ENCODE measurements at regions not wholly inside any gene's neighbourhood (a gene's known extent, or its start where the extent isn't known, plus 50 kb on each side); places are given as distances from the start of the nearest gene placed in this dataset.

DNA sequence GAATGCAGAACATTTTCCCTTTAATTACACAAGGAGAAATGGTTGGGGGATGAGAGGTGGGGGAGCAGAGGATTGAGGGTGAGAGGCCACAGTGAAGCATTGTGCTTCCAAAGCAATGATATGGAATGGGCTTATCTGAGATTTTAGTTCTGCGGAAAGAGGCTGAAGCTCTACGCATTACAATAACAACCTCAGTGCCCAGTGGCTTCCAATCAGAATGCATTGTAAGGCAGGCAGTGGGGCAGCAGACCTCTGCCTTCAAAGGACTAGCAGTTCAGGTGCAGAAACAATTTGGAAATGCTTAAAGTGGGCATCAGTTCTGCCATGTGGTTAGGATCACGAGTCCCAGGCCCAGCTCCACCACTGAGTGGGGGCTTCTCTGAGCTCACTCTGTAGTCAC is 251.0 kb upstream of the ZMIZ1 start:
- no peak for DNase-seq

DNA sequence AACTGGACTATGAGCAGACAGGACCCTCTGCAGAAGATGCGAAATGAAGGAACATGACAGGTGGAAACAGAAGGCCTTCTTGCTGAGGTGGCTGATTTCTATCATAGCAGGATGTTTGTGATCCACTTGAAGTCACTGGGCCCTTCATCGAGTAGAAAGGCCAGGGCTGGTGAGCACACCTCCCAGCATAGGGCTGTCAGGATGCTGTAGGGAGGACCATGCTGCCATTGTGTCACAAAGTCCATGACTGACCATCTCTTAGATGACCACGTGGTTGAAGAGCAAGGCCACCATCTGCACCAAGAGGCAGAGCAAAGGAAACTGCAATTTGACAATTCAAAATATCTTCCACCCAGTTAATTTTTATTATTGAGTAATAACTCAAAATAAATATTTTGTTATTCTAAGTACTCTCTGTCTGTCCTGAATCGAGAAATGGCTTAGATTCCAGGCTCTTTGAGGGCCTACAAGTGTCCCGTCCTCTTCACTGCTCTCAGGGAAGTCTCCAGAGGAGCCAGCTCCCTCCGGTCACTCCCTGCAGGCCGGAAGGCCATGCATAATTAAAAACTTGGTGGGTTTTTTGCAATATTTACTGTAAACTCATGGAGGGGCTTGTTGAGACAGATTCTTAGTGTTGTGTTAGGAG is 249.3 kb upstream of the ZMIZ1 start:
- no peak for DNase-seq

DNA sequence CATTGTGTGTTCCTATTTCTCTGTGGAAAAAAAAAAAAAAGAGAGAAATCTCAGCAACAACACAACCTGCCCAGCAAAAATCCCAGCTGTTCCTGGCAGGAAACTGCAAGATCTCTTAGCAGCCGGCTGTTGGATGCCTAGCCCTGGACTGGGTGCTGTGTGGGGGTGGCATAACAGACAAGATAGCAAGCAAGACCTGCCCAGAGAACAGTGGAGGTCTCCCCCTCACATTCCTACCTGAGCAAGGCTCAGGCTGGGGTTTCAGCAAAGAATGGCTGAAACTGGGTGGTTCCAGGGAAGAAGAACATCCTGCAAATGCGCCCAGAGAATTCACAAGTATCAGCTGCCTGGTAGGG is 248.8 kb upstream of the ZMIZ1 start:
- no peak for DNase-seq

GRCh38 chr10:78821052-78821451 is 247.7 kb upstream of the ZMIZ1 start:
- DNase-seq: no peak

GRCh38 chr10:78828647-78829539 is 239.9 kb upstream of the ZMIZ1 start:
- no peak for DNase-seq

GRCh38 chr10:78829565-78829964 is 239.2 kb upstream of the ZMIZ1 start:
- no peak for DNase-seq

- DNase-seq: no peak
Observed at GRCh38 chr10:78830062-78830975, 238.4 kb upstream of the ZMIZ1 start.

- DNase-seq: no peak
Observed at GRCh38 chr10:78830976-78831375, 237.8 kb upstream of the ZMIZ1 start.

DNA sequence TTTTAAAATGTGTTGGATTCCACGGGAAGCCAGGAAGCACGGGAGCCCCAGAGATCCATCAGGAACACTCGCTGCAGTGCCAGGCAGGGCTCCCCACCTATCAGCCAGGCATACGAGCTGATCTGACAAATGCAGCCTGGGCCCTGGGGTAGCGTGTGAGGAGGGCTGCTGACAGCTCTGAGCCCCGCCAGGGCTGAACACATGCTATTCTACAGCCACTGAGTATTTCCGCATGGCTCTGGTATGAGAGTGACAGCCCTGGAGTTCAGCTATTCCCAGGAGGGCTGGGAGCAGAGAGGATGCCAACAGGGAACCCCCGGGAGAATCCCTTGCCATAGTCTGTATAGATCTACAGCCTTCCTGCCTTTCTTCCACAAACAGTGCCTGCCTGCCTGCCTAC is 237.3 kb upstream of the ZMIZ1 start:
- no peak for DNase-seq

- no peak for DNase-seq
Observed at GRCh38 chr10:78832281-78832680, 236.5 kb upstream of the ZMIZ1 start.

DNA sequence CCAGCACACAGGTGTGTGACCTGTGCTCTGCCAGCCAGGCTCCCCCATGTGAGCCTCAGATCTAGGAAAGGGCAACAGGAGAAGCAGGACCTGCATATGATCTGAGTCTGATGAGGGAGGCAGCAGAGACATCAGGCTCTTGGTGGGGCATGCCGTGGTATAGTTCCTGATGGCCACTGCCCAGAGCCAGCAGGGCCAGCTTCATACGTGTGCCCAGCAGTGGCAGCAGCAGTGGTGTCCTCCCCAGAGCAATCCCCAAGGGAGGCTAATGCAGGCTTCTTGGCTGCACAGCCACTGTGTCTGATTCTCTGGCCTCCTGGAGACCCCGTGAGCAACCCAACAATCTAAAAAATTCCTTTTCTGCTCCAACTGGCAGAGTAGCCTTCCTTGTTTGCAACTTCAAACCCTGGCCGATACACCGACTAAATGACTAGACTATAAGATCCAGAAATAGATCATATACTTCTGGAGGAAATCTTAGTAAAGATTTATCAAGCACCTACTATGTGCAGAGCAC is 230.6 kb upstream of the ZMIZ1 start:
- DNase-seq: no peak

- DNase-seq: no peak
Observed at GRCh38 chr10:78843495-78843894, 225.3 kb upstream of the ZMIZ1 start.

DNA sequence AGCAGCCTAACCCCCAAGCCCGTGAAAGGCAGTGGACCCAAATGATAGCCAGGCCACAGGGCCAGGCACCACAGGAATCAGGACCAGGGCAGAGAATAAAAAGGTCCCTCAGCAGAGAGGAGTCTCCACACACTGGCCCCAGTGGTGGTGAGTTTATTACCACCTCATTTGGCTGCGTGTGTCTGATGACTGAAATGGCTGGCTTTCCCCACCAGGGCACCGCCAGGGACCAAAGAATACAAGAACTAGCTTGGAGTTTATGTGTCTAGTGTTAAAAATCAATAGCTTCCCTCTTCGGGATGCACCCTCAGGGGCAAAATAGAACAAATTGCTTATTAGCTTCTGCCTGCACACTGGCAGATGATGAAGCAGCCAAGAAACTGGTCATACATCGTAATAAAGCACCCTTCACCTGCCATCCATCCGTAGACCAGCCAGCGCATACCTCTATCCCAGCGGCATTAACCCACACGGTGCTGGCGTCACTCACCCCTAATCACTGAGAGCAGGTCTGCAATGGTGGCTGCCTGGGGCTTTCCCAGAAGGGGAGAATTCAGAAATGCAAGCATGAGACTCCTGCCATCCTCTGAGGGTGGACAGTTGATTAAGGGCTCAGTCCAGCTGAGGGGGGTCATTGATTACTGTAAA is 223.7 kb upstream of the ZMIZ1 start:
- no peak for DNase-seq

- DNase-seq: no peak
Observed at GRCh38 chr10:78846071-78846470, 222.7 kb upstream of the ZMIZ1 start.

DNA sequence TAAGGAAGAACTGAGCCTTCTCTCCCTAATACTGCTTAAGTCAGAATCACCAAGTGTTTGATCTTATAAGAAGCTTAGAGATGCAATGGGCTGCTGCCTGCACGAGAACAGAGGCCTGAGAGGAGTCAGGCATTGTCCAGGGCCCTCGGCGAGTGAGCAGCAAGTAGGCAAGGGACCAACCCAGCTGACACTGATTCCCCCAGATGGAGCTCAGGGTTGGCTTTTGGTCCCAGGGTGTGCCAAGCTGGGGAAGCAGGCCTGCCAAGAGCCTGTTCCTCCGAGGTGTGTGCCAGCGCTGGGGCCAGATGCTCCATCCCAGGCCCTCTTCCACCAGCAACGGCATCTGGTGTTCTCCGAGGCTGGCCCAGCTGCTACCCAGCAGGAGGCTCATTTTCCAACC is 222.0 kb upstream of the ZMIZ1 start:
- no peak for DNase-seq

GRCh38 chr10:78847485-78847884 is 221.3 kb upstream of the ZMIZ1 start:
- DNase-seq: no peak

GRCh38 chr10:78849115-78849514 is 219.7 kb upstream of the ZMIZ1 start:
- no peak for DNase-seq

- DNase-seq: no peak
Observed at GRCh38 chr10:78849731-78850130, 219.0 kb upstream of the ZMIZ1 start.

DNA sequence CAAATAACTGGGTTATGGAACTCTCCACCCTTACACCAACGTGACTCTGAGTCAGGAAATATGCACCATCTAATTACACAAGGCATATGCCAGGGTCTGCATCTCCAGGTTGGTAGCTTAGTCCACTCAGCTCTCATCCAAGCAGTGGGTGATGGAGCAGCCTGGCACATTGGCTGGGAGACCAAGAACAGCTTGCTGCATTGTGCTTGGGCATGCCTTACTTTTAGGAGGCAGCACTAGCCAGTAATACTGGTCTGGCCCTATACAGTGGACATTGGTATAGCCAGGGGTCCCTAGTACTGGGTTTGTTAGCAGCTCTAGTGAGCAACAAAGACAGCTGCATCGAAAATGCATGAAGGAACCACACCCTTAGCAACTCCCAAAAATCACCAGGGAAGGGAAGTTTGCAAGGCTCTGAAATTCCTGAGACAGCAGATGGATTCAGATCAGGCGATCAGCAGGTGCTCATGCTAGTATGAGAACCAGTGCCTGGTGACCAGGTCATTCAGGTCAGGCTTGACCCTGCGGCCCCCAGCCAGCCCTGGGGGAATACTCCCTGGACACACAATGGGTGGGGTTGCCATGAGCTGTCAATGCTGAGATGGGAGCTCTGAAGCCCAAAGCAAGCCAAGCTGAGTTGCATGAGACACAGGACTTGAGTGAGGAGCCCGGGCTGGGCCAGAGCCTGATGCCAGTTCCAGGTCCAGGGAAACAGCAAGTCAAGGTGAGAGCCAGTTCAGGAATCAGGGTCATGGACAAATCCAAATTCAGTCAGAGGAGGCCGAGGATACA is 217.9 kb upstream of the ZMIZ1 start:
- DNase-seq: no peak

DNA sequence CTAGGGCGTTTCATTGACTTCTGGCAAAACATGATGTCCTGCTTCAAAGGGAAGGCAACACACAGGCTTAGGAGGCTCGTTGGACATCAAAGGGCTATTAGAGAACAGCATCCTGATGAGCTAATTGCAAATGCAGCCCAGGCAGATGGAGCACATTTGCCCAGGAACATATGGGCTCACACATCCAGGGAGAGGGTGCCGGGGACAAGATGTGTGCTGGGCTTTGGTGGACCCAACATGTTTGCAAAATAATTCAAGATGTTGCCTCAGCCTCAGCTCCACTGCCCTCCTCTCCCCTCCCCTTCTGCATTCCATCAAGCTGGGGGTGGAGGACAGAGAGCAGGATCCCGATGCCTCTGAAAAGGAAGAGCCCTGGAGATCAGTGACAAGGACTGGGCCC is 217.1 kb upstream of the ZMIZ1 start:
- no peak for DNase-seq

GRCh38 chr10:78852466-78853240 is 216.1 kb upstream of the ZMIZ1 start:
- peak; percentile 35 for DNase-seq

All from suppressor macrophage treated with lipopolysaccharide for 4 hours (primary cell).